ENCODE measurements at regions not wholly inside any gene's neighbourhood (a gene's known extent, or its start where the extent isn't known, plus 50 kb on each side); places are given as distances from the start of the nearest gene placed in this dataset.
"Not testable (repeated sequence)": the region's sequence is repeated elsewhere in the genome, so short reads cannot be mapped to it uniquely, and the experiment has no call there.

- not testable (repeated sequence) for DNase-seq (ENCODE audit: low read depth in 2 of 3, low spot score in 1 of 3)
These were observed 178.2 kb upstream of the ZNG1F start for GRCh38 chr9:41367301-41367700.

DNA sequence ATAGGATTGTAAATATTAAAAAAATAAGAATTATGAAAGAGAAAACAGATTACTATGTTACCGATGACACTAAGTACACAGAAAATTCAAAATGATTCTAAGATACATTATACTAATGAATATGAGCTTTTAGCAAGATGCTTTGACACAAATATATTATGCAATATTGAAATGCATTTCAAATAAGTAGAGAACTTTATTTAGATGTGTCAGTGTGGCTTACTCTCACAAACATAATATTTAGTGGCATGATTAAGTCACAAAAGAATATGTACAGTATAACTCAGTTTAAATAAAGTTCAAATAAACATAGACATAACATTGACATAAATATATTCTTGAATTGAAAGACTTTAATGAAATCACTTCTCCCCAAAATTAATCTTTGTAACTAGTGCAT, 172.7 kb upstream of the ZNG1F start:
- not testable (repeated sequence) for DNase-seq (ENCODE audit: low read depth in 2 of 3, low spot score in 1 of 3)

DNA sequence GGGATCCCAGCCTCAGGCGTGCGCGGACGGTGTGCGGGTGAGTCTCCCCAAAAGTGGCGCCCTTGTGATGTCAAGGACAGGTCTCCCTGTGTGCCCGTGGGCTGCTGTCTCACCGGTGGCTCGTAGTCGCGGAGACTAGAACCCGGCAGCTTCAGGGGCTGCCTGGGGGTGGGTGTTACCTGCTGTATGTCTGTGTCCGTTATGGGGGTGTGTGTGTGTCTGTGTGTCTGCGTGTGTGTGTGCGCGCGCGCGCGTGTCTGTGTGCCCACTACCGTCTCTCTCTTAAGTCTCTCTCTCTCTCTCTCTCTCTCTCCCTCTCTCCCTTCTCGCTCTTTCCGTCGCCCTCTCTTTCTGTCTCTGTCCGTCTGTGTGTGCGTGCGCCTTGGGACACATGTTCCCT, 170.0 kb upstream of the ZNG1F start:
- DNase-seq (ENCODE audit: low read depth in 2 of 3, low spot score in 1 of 3): not testable (repeated sequence)

DNA sequence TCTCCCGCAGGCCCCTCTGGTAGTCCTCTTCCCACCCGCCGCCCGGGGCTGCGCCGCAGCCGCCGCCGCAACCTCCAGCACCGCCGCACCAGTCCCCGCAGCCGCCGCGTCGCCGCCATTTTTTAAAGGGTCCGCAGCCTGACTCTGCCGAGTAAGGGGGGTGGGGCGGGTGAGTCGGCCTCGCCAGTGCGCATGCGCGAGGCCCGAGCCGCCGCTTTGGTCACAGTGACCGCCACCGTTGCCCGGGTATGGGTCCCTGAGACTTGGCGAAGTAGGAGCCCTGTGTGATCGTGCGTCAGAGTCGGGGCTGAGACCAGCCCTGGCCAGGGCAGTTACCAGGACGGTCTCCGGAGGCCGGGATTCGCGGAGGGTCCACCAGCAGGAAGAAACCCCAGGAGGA, 169.6 kb upstream of the ZNG1F start:
- peak; percentile 71 to 81 (median 78) for DNase-seq (ENCODE audit: low read depth in 2 of 3, low spot score in 1 of 3)

- DNase-seq (ENCODE audit: low read depth in 2 of 3, low spot score in 1 of 3): not testable (repeated sequence)
These were observed 168.8 kb upstream of the ZNG1F start for GRCh38 chr9:41357918-41358404.

GRCh38 chr9:41357350-41357748, 168.2 kb upstream of the ZNG1F start:
- DNase-seq (ENCODE audit: low read depth in 2 of 3, low spot score in 1 of 3): not testable (repeated sequence)

DNA sequence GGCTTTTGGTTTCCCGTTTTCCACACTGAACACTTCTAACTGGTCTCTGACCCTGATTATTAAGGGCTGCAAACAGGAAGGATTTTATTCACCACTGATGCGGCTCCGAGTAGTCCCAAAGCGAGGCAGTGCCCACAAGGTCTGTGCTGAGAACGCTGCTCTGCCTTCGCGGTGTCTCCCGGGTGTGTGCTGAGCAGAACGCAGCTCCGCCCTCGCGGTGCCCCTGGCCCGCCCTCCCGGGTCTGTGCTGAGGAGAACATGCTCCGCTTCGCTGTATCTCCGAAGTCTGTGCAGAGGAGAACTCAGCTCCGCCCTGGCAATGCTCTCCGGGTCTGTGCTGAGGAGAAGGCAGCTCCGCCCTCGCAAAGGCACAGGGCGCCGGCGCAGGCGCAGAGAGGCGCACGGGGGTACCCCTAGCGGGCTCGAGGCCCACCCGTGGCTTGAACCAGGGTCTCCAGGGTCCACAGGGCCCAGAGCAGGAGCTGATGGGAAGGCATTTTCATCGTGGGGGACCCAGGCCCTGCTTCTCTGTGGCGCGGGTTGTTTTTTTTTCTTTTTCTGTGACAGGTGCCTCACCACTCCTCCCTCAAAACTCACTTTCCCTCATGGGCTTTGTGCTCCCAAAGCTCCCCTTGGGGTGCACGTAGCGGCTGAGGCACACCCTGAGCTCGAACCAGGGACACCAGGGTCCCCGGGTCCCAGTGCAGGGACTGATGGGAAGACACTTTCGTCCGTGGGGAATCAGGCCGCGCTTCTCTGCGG, 167.7 kb upstream of the ZNG1F start:
- DNase-seq (ENCODE audit: low read depth in 2 of 3, low spot score in 1 of 3): peak; percentile 69 to 86 (median 76)

DNA sequence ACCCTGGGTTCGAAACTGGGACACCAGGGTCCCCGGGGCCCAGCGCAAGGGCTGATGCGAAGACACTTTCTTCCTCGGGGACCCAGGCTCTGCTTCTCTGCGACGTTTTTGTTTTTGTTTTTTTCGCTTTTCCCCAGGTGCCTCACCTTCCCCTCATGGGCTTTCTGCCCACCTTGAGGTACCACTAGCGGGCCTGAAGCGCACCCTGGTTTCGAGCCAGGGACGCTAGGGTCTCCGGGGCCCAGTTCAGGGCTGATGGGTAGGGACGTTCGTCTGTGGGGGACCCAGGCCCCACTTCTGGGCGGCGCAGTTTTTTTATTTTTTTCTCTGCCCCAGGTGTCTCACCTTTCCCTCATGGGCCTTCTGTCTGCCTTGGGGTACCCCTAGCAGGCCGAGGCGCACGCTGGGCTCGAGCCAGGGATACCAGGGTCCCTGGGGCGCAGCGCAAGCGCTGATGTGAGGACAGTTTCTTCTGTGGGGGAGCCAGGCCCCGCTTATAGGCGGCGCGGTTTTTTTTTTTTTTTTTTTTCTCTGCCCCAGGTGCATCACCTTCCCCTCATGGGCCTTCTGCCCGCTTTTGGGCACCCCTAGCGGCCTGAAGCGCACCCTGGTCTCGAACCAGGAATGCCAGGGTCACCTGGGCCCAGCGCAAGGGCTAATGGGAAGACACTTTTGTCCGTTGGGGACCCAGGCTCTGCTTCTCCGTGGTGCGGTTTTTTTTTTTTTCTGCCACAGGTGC, 166.8 kb upstream of the ZNG1F start:
- DNase-seq (ENCODE audit: low read depth in 2 of 3, low spot score in 1 of 3): not testable (repeated sequence)

- not testable (repeated sequence) for DNase-seq (ENCODE audit: low read depth in 2 of 3, low spot score in 1 of 3)
These were observed 165.9 kb upstream of the ZNG1F start for GRCh38 chr9:41354978-41355377.

DNA sequence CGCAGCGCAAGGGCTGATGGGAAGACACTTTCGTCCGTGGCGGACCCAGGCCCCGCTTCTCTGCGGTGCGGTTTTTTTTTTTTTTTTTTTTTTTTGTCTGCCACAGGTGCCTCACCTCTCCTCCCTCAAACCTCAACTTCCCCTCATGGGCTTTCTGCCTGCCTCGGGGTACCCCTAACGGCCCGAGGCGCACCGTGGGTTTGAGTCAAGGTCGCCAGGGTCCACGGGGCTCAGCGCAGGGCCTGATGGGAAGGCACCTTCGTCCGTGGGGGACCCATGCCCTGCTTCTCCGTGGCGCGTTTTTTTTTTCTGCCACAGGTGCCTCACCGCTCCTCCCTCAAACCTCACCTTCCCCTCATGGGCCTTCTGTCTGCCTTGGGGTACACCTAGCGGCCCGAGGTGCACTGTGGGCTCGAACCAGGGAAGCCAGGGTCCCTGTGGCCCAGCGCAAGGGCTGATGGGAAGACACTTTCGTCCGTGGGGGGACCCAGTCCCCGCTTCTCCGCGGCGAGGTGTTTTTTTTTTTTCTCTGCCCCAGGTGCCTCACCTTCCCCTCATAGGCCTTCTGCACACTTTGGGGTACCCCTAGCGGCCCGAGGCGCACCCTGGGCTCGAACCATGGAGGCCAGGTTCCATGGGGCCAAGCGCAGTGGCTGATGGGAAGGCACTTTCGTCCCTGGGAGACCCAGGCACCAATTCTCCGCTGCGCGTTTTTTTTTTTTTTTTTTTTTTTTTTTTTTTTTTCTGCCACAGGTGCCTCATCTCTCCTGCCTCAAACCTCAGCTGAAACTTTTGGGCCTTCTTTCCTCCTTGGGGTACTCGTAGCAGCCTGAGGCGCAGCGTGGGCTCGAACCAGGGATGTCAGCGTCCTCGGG, 165.2 kb upstream of the ZNG1F start:
- not testable (repeated sequence) for DNase-seq (ENCODE audit: low read depth in 2 of 3, low spot score in 1 of 3)

DNA sequence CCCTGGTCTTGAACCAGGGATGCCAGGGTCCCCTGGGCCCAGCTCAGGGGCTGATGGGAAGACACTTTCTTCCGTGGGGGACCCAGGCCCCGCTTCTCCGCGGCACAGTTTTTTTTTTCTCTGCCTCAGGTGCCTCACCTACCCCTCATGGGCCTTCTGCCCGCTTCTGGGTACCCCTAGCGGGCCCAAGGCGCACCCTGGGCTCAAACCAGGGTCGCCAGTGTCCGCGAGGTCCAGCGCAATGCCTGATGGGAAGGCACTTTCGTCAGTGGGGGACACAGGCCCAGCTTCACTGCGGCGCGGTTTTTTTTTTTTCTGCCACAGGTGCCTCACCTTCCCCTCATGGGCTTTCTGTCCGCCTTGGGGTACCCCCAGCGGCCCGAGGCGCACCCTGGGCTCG, 163.9 kb upstream of the ZNG1F start:
- DNase-seq (ENCODE audit: low read depth in 2 of 3, low spot score in 1 of 3): not testable (repeated sequence)

DNA sequence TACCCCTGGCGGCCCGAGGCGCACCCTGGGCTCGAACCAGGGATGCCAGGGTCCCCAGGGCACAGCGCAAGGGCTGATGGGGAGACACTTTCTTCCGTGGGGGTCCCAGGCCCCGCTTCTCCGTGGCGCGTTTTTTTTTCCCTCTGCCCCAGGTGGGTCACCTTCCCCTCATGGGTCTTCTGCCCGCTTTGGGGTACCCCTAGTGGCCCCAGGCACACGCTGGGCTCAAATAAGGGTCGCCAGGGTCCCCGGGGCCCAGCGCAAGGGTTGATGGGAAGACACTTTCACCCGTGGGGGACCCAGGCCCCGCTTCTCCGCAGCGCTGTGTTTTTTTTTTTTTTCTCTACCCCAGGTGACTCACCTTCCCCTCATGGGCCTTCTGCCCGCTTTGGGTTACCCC, 163.3 kb upstream of the ZNG1F start:
- not testable (repeated sequence) for DNase-seq (ENCODE audit: low read depth in 2 of 3, low spot score in 1 of 3)

- not testable (repeated sequence) for DNase-seq (ENCODE audit: low read depth in 2 of 3, low spot score in 1 of 3)
These were observed 158.8 kb upstream of the ZNG1F start for GRCh38 chr9:41347893-41348292.

GRCh38 chr9:41332562-41332961, 143.4 kb upstream of the ZNG1F start:
- DNase-seq (ENCODE audit: low read depth in 2 of 3, low spot score in 1 of 3): not testable (repeated sequence)

DNA sequence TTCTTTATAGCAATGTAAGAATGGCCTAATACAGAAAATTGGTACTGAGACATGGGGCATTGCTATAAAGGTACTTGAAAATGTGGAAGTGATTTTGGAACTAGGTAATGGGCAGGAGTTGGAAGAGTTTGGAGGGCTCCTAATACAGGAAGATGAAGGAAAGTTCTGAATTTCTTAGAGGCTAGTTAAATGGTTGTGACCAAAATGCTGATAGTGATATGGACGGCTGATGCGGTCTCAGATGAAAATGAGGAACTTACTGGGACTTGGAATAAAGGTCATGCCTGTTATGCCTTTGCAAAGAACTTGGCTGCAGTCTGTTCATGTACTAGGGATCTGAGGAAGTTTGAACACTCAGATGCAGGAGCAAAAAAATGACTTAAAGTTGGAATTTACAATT, 132.2 kb upstream of the ZNG1F start:
- DNase-seq (ENCODE audit: low read depth in 2 of 3, low spot score in 1 of 3): not testable (repeated sequence)

DNA sequence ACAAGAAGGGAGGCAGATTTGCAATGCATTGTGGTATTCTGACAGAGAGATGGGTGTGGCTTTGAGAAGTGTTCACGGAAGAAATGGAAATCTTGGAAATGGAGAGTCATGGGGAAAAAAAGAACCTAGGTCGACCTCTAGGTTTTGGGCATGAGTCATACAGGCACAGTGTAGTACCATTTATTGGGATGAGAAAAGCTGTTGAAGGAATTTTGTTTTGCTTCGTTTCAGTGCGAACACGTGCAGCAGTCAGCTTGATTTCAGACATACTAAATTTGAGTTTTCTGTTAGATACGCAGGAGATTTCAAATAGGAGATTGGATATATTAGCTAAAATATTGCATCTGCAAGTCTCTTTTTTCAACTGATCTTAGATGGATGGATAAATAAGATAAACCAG, 119.8 kb upstream of the ZNG1F start:
- DNase-seq (ENCODE audit: low read depth in 2 of 3, low spot score in 1 of 3): not testable (repeated sequence)

GRCh38 chr9:41285744-41286143, 96.6 kb upstream of the ZNG1F start:
- DNase-seq (ENCODE audit: low read depth in 2 of 3, low spot score in 1 of 3): not testable (repeated sequence)

- not testable (repeated sequence) for DNase-seq (ENCODE audit: low read depth in 2 of 3, low spot score in 1 of 3)
These were observed 91.5 kb upstream of the ZNG1F start for GRCh38 chr9:41280299-41281238.

DNA sequence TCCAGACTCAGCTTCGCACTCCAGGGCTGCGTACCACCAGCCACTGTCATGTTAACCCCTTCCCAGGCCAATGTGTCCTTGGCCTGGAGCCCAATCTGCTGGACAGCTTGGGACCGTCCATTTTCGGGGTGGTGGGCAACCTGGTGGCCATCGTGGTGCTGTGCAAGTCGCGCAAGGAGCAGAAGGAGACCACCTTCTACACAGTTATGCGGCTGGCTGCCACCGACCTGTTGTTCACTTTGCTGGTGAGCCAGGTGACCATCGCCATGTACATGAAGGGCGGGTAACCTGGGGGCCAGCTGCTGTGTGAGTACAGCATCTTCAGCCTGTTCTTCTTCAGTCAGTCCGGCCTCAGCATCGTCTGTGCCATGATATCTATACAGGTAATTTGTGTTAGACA, 90.3 kb upstream of the ZNG1F start:
- not testable (repeated sequence) for DNase-seq (ENCODE audit: low read depth in 2 of 3, low spot score in 1 of 3)

GRCh38 chr9:41279033-41279432, 89.9 kb upstream of the ZNG1F start:
- DNase-seq (ENCODE audit: low read depth in 2 of 3, low spot score in 1 of 3): not testable (repeated sequence)

All from stimulated activated CD4-positive, alpha-beta T cell treated with anti-CD3 and anti-CD28 coated beads, Interleukin-12 subunit alpha, Interleukin-12 subunit beta, amount 100 ng/mL, for 48 hours (primary cell).